ES-I3 (cell line): ENCODE measurements at regions not wholly inside any gene's neighbourhood (a gene's known extent, or its start where the extent isn't known, plus 50 kb on each side); places are given as distances from the start of the nearest gene placed in this dataset.

Experiments used
- H3K36me3 ChIP-seq: 2 replicates; pipeline ENCODE4 v1.6.1; 2013; ENCODE audit warnings: mild to moderate bottlenecking, low read length, control low read depth, moderate library complexity; ENCODE audit not compliant: insufficient read depth
- H3K4me1 ChIP-seq: 2 replicates; pipeline ENCODE4 v1.6.1; 2013; ENCODE audit warnings: mild to moderate bottlenecking, control low read depth, low read length; ENCODE audit not compliant: insufficient read depth
- H3K9ac ChIP-seq: 2 replicates; pipeline ENCODE4 v1.6.1; 2013; ENCODE audit warnings: low read depth, mild to moderate bottlenecking, low read length, moderate library complexity
- H3K9me3 ChIP-seq: 2 replicates; pipeline ENCODE4 v1.6.1; 2013; ENCODE audit warnings: mild to moderate bottlenecking, low read length, moderate library complexity; ENCODE audit not compliant: control insufficient read depth, insufficient read depth

DNA sequence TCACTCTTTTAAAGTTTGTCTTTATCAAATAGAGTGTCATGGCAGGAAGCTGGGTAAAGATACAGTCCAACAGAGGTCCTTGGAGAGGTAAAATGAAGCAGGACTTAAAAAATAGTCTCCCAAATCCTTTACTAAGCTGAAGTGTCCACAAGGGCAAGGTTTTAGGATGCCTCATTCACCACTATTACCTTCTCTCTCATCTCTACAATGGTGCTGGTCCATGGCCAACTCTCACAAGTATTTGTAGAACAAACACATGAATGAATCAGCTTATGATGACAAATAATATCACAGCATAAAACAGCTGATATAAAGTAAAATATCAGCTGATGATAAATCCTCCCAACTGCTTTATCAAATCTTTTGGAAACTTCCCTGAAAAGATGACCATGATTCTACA is 162.3 kb upstream of the ZNF462 start:
- Histone ChIP-seq H3K9ac (no peak overlapping the region), H3K36me3 (no peaks in the 10 kb centered on the region), H3K4me1 (peaks cover 8% of the 10 kb centered on the region; the same call in 1 of the 2 replicates), H3K9me3 (no peaks in the 10 kb centered on the region)

- peaks cover 8% of the 10 kb centered on the region; the same call in 1 of the 2 replicates for H3K4me1 ChIP-seq
- H3K9ac ChIP-seq = no peak overlapping the region
Measured at GRCh38 chr9:106701611-106702010, 161.4 kb upstream of the ZNF462 start.

DNA sequence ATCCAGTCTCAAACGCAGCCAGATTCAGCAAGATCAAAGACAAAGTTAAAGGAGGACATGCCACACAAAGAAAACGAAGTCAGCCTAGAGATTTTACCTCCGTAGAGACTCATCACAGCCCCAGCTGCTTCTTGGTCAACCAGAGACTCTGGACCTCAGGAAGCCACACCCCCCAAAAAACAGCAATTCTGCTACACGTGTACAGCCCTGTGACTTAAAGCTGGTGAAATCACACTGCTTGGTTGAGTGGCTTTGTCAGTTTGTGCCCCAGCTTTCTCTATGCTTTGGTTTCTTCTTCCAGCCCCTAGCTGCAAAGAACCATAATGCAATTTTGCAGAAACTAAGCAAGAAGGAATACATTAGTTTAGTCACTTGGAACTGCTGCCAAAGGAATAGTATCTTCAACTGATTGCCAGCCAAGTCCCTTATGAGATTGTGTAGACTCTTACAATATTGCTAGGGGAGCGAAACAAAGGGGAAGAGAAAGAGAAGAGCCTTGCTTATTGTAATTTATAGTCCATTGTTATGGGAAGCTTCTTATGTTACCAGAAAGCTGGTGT is 158.8 kb upstream of the ZNF462 start:
- Histone ChIP-seq H3K9ac (no peak overlapping the region), H3K36me3 (no peaks in the 10 kb centered on the region), H3K4me1 (no peaks in the 10 kb centered on the region), H3K9me3 (no peaks in the 10 kb centered on the region)

More at GRCh38 chr9:106701611-106702010, 161.4 kb upstream of the ZNF462 start:
- Histone ChIP-seq H3K36me3 (no peaks in the 10 kb centered on the region), H3K9me3 (no peaks in the 10 kb centered on the region)

- no peaks in the 10 kb centered on the region for H3K36me3 ChIP-seq
- no peak overlapping the region for H3K9ac ChIP-seq
- no peaks in the 10 kb centered on the region for H3K9me3 ChIP-seq
- H3K4me1 ChIP-seq = no peaks in the 10 kb centered on the region
Measured at GRCh38 chr9:106707291-106707690, 155.7 kb upstream of the ZNF462 start.

DNA sequence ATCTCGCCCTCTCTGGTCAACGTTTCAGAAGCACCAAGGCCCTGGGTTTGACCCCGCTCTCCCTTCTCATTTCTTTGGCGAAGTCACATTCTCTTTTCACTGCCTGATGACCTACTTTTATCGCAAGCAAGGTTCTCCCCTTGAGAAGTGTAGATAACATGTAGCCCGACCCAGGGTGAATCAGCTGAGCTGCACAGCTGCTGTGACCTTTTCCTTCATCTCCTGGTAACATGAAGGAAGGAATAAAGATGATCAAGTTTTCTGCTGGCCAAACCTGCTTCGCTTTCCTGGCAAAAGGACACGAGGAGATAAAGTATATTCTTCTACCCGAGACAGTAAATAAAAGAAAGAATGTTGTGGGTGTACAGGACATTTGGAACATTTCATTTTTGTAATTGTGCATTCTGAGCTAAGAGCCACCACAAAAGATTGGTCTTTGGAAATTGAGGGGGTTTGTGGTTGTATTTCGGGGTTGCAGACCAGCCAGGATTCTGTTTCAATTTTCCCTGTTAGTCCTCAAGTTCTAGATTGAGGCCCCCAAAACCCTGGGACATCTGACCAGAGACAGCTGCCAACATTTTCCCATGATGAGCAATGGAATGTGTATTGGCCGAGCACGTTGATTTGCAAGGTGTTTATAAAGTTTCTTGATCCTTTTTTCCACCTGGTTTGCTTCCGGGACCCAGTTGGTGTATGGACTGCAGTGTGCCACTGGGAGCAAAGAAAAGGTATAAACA is 155.1 kb upstream of the ZNF462 start:
- Histone ChIP-seq H3K9me3 (no peaks in the 10 kb centered on the region), H3K9ac (no peak overlapping the region), H3K4me1 (no peaks in the 10 kb centered on the region)

GRCh38 chr9:106708475-106709146 is 154.4 kb upstream of the ZNF462 start:
- Histone ChIP-seq H3K9ac (no peak overlapping the region), H3K36me3 (no peaks in the 10 kb centered on the region), H3K9me3 (no peaks in the 10 kb centered on the region), H3K4me1 (no peaks in the 10 kb centered on the region)

More for the DNA sequence above, 155.1 kb upstream of the ZNF462 start:
- no peaks in the 10 kb centered on the region for H3K36me3 ChIP-seq

- H3K9ac ChIP-seq = no peak overlapping the region
- H3K36me3 ChIP-seq = no peaks in the 10 kb centered on the region
- no peaks in the 10 kb centered on the region for H3K4me1 ChIP-seq
- H3K9me3 ChIP-seq = no peaks in the 10 kb centered on the region
Measured at GRCh38 chr9:106712279-106712678, 150.7 kb upstream of the ZNF462 start.

DNA sequence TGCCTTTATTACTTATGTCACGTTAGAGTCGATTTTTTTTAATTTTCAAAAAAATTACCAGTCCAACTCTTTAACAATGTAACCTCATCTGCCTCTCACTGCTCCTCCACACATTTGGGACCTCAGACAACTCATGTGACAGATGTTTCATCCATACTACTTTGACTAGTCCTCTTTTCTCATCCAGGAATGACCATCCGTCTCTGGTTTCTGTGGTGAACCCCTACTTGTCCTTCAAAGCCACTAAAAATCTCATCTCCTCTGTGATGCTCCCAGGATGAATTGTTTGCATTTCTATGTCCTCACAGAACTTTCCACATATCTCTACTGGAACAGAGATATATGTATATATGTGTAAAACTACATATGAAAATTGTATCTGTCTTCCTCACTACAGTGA is 149.8 kb upstream of the ZNF462 start:
- Histone ChIP-seq H3K4me1 (peaks cover 4% of the 10 kb centered on the region; the same call in 1 of the 2 replicates), H3K9ac (no peak overlapping the region), H3K9me3 (no peaks in the 10 kb centered on the region), H3K36me3 (no peaks in the 10 kb centered on the region)

DNA sequence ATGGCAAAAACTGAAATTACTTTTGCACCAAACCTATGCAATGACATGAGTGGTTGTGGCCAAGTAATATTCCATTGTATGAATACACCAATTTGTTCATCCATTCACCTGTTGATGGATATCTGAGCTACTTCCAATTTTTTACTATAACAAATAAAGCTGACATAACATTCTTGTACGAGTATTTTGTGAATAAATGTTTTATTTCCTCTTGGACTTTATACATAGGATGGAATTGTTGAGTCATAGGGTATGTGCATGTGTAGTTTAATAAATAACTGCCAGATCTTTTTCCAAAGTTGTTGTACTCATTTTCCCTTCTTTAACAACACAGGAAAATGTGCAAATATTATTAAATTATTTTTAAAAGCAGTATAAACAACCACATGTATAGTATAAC is 146.1 kb upstream of the ZNF462 start:
- Histone ChIP-seq H3K4me1 (peaks cover 5% of the 10 kb centered on the region; the same call in 1 of the 2 replicates), H3K9ac (no peak overlapping the region), H3K36me3 (no peaks in the 10 kb centered on the region), H3K9me3 (no peaks in the 10 kb centered on the region)

DNA sequence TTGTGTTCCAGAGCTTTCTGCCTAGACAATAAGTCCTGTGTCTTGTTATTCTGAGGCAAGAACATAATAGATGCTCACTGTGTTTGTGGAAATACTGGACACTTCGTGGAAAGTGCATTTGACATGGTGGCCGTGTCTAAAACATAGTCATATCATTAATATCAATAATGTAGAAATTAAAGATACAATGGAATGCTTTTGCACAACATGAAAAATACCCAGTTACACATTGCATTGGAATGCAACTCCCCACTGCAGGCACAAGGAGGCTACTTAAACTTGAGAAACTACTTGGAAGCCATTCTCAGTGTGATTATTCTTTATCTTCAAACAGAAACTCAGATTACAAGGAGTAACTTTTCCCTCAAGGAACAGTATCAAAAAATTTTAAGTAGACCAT is 145.3 kb upstream of the ZNF462 start:
- H3K9me3 ChIP-seq = no peaks in the 10 kb centered on the region
- peaks cover 10% of the 10 kb centered on the region; the same call in 1 of the 2 replicates for H3K4me1 ChIP-seq
- no peak overlapping the region for H3K9ac ChIP-seq
- no peaks in the 10 kb centered on the region for H3K36me3 ChIP-seq

DNA sequence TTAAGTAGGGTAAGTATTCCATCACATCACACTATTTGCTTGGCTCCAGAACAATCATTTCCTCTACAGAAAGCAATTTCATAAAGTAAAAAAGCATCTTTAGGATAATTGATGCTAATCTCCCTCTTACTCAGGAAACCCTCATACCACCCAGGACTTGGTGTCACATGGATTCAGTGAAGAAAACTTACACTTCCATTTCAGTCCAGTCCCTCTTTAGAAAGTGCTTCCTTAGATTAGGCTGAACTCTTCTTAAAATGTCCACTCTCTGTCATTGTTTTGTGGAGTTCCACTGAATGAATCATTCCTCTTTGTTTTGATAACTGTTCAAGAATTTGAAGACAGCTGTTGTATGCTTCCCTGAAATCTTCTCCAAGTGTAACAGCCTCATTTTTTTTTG is 144.0 kb upstream of the ZNF462 start:
- no peak overlapping the region for H3K9ac ChIP-seq
- H3K4me1 ChIP-seq = peaks cover 10% of the 10 kb centered on the region; the same call in 1 of the 2 replicates
- no peaks in the 10 kb centered on the region for H3K36me3 ChIP-seq
- H3K9me3 ChIP-seq = no peaks in the 10 kb centered on the region

DNA sequence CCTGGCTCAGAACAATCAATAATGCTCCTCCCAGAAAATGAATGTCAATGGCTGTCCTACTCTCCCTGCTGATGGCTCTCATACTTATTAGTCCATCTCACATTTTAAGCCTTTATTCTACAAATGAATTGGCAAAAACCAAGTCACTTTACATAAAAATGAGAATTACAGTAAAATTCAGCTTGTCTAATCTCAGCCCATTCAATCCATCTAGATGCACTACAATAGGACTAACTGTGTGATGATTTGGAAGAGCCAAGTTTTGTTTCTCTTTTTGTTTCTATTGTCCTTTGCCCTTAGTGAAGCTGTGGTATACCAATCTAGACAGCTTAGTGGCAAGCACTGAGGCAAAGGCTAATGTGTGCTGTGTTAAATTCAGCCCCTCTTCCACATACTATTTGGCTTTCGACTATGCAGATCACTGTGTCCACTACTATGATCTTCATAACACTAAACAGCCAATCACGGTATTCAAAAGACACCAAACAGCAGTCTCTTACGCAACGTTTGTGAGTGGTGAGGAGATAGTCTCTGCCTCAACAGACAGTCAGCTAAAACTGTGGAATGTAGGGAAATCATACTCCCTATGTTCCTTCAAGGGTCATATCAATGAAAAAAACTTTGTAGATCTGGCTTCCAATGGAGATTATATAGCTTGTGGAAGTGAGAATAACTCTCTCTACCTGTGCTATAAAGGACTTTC is 140.8 kb upstream of the ZNF462 start:
- Histone ChIP-seq H3K9me3 (no peaks in the 10 kb centered on the region), H3K4me1 (peaks cover 10% of the 10 kb centered on the region; the same call in 1 of the 2 replicates), H3K9ac (no peak overlapping the region), H3K36me3 (no peaks in the 10 kb centered on the region)

DNA sequence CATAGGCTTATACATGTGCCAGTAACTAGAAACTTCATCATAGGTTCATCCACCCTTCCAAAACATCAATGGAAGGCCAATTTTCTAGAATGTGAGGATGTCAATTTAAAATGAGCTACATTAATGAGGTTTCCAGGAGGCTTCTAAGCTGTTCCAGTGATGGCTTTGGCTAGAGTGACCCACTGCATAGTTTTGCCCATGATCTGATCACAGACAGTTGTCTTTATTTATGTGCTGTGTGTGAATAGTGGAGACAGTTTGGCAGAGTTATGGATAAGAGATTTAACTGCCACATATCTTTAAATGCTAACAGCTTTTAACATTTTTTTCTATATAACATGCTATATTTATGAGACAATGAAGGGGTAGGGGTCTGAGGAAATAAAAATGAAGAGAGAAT is 139.0 kb upstream of the ZNF462 start:
- Histone ChIP-seq H3K4me1 (peaks cover 5% of the 10 kb centered on the region; the same call in 1 of the 2 replicates), H3K9ac (no peak overlapping the region), H3K36me3 (no peaks in the 10 kb centered on the region), H3K9me3 (no peaks in the 10 kb centered on the region)

DNA sequence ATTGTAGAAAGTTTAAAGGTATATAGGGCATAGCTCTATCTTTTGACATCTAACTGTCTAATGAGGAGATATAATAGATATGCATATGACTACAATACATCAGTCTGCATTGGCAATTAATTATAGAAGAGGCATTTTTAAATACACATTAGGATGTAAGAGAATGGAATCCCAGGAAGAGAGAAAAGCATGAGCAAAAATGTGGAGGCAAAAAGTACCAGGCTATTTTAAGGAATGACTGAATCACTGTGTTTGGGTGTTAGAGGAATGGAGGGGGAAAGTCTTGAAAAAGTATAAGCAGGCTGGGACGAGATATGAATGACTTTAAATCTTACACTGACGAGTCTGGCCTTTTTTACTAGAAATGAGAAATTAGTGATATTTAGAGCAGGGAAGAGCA is 138.4 kb upstream of the ZNF462 start:
- Histone ChIP-seq H3K9me3 (no peaks in the 10 kb centered on the region), H3K36me3 (no peaks in the 10 kb centered on the region), H3K9ac (no peak overlapping the region), H3K4me1 (peaks cover 5% of the 10 kb centered on the region; the same call in 1 of the 2 replicates)
